ENCODE measurements at regions not wholly inside any gene's neighbourhood (a gene's known extent, or its start where the extent isn't known, plus 50 kb on each side); places are given as distances from the start of the nearest gene placed in this dataset.
A peak's percentile ranks its signal among the peaks of the same experiment; 100 is the strongest.

DNA sequence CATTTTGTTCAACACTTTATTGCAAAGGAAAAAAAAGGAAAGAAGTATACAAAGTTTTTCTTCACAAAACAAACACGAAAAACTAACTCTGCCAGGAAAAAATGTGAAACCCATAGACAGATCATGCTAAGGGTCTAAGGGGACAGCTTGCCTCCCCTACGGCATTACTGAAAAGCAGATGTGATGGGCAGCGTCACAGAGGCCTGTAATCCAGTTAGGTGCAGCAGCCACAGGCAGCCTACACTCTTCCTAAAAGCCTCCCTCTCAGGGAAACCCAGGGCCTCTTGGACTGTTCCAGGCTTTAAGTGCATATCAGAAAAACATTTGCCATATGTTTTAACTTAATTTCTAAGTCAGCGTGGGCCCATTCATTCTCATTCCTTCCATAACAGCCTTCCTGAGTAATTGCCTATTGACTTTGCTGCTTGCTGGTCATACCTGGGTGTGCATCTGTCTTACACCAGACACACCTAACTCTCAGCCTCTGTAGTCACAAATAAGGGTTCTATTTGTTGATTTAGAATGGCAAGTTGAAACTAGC is 135.7 kb upstream of the SERP2 start:
- no peak for TF ChIP-seq POLR2A (IDR thresholded peaks at IDR 0.05)
- TF ChIP-seq, protein P1, sequence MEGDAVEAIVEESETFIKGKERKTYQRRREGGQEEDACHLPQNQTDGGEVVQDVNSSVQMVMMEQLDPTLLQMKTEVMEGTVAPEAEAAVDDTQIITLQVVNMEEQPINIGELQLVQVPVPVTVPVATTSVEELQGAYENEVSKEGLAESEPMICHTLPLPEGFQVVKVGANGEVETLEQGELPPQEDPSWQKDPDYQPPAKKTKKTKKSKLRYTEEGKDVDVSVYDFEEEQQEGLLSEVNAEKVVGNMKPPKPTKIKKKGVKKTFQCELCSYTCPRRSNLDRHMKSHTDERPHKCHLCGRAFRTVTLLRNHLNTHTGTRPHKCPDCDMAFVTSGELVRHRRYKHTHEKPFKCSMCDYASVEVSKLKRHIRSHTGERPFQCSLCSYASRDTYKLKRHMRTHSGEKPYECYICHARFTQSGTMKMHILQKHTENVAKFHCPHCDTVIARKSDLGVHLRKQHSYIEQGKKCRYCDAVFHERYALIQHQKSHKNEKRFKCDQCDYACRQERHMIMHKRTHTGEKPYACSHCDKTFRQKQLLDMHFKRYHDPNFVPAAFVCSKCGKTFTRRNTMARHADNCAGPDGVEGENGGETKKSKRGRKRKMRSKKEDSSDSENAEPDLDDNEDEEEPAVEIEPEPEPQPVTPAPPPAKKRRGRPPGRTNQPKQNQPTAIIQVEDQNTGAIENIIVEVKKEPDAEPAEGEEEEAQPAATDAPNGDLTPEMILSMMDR (IDR thresholded peaks at IDR 0.05): no peak
- no peak for TF ChIP-seq POLR2AphosphoS5 (IDR thresholded peaks at IDR 0.05)
- TF ChIP-seq EP300 (IDR thresholded peaks at IDR 0.05): no peak
- Histone ChIP-seq H3K9me3 (no peaks in the 10 kb centered on the region), H3K4me3 (no peak overlapping the region), H3K27ac (peak overlapping the region; percentile 86), H3K36me3 (no peaks in the 10 kb centered on the region), H3K4me1 (peaks cover 33% of the 10 kb centered on the region), H3K27me3 (no peaks in the 10 kb centered on the region)
- WGBS: 61% methylated on average over 4 of the region's 4 CpGs
- no peak for DNase-seq (ENCODE audit: low spot score in 2 of 2)

DNA sequence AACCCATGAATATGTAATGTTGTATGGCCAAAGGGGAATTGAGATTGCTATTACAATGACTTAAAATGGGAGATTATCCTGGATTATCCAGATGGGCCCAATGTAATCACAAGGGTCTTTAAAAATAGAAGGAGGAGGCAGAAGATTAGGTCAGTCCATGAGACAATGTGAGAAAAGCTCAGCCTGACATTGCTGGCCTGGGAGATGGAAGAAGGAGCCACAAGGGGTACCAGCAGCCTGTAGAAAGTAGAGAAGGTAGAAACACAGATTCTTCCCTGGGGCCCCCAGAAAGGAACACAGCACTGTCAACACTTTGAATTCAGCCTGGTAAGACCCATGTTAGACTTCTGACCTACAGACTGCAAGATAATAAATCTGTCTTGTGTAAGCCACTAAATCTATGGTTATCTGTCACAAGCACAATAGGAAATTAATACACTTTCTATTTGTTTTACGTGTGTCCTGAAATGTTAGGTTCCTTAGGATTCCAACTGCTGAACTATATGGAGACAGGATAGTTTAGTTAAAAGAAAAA is 132.9 kb upstream of the SERP2 start:
- Histone ChIP-seq H3K4me3 (no peak overlapping the region), H3K9me3 (no peaks in the 10 kb centered on the region), H3K36me3 (no peaks in the 10 kb centered on the region), H3K27me3 (no peaks in the 10 kb centered on the region), H3K4me1 (peaks cover 23% of the 10 kb centered on the region), H3K27ac (no peak overlapping the region)
- TF ChIP-seq POLR2A (IDR thresholded peaks at IDR 0.05) (no peak), POLR2AphosphoS5 (IDR thresholded peaks at IDR 0.05) (no peak), EP300 (IDR thresholded peaks at IDR 0.05) (no peak)
- TF ChIP-seq, protein P1 (IDR thresholded peaks at IDR 0.05): no peak
- 100% methylated on average over 1 of the region's 1 CpG for WGBS
- DNase-seq (ENCODE audit: low spot score in 2 of 2): no peak

DNA sequence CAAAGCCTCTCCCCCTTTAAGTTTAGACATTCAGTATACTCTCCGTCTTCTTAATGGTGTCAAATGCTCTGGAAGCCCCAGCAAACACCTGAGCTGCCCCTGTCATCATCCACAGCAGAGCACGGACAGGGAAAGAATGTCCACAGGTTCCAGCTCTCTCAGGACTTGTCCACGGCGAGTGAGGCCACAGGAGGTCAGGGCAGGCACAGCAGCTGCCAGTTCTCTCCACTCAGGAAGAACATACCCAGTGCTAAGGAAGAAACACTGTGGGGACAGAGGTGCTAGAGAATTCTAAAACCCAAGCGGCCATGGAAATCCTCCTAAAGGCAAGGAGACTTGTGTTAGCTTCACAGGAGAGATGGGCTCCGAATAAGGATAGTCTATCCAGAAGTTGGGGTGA is 132.0 kb upstream of the SERP2 start:
- 96% methylated on average over 6 of the region's 6 CpGs for whole genome bisulfite sequencing
- DNase-seq (ENCODE audit: low spot score in 2 of 2): no peak
- TF ChIP-seq EP300 (IDR thresholded peaks at IDR 0.05): no peak
- no peak for TF ChIP-seq POLR2A (IDR thresholded peaks at IDR 0.05)
- no peak for TF ChIP-seq POLR2AphosphoS5 (IDR thresholded peaks at IDR 0.05)
- TF ChIP-seq, protein P1 (IDR thresholded peaks at IDR 0.05): no peak
- Histone ChIP-seq H3K9me3 (no peaks in the 10 kb centered on the region), H3K27me3 (no peaks in the 10 kb centered on the region), H3K4me1 (peaks cover 13% of the 10 kb centered on the region), H3K4me3 (no peak overlapping the region), H3K36me3 (no peaks in the 10 kb centered on the region), H3K27ac (no peak overlapping the region)

DNA sequence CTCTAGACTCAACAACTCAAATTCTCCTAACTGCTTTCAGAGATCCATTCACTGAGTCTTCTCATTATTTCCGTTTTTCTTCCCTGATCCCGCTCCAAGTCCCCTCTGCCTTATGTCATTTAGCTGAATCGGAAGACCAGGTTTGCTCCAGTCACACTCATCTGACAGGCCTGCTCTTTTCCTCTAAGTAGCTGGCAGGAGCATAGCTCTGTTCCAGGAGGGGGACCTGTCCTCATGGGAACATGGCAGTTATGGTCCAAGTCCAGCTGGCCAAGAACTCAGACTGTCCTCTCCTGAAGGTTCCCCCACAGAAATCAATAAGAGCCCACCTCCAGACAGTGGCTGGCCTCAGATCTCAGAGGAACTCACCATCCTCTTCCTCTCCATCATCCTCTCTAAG is 130.9 kb upstream of the SERP2 start:
- WGBS: 96% methylated on average over 3 of the region's 3 CpGs
- Histone ChIP-seq H3K4me3 (no peak overlapping the region), H3K36me3 (no peaks in the 10 kb centered on the region), H3K27ac (no peak overlapping the region), H3K9me3 (no peaks in the 10 kb centered on the region), H3K4me1 (peaks cover 4% of the 10 kb centered on the region), H3K27me3 (no peaks in the 10 kb centered on the region)
- TF ChIP-seq POLR2A (IDR thresholded peaks at IDR 0.05) (no peak), EP300 (IDR thresholded peaks at IDR 0.05) (no peak), POLR2AphosphoS5 (IDR thresholded peaks at IDR 0.05) (no peak)
- TF ChIP-seq, protein P1 (IDR thresholded peaks at IDR 0.05): no peak
- no peak for DNase-seq (ENCODE audit: low spot score in 2 of 2)

DNA sequence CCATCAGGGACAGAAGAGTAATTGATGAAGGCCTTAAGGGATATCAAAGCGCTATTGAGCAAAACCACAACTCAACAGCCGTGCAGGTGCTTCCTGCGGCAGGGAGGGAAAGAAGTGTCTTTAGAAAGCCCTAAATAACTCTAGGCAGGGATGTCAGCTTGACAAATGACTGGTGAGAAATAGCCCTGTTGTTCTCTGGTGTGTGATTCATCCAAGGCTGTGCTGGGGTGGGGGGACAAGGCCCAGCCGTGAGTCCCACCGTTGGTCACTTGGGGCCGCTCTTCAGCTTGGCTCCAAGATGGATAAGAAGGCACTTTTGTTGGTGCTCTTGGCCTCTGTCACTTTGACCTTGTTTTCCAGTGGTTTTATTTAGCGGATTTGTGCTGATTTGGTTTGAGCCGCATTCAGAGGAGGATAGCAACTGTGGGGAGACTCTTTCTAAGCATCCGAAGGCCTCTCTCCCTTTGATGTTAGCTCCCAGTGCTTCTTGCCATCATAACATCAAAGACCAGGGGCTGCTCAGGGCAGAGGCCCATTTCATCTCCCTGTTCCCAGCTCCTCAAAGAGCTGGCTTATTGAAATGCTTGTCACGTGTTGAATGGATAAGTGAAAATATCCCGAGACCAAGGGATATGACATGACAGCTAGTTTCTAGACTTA is 130.3 kb upstream of the SERP2 start:
- no peak overlapping the region for H3K27ac ChIP-seq
- H3K4me3 ChIP-seq: no peak overlapping the region
- WGBS: 66% methylated on average over 11 of the region's 11 CpGs
- no peaks in the 10 kb centered on the region for H3K36me3 ChIP-seq
- H3K27me3 ChIP-seq: no peaks in the 10 kb centered on the region
- no peaks in the 10 kb centered on the region for H3K9me3 ChIP-seq
- no peak for DNase-seq (ENCODE audit: low spot score in 2 of 2)
- TF ChIP-seq POLR2A (IDR thresholded peaks at IDR 0.05) (no peak), POLR2AphosphoS5 (IDR thresholded peaks at IDR 0.05) (no peak), EP300 (IDR thresholded peaks at IDR 0.05) (no peak)
- TF ChIP-seq, protein P1 (IDR thresholded peaks at IDR 0.05): no peak
- no peaks in the 10 kb centered on the region for H3K4me1 ChIP-seq

All from suprapubic skin (tissue), 4 donors.